ENCODE measurements at regions not wholly inside any gene's neighbourhood (a gene's known extent, or its start where the extent isn't known, plus 50 kb on each side); places are given as distances from the start of the nearest gene placed in this dataset.
"Not testable (repeated sequence)": the region's sequence is repeated elsewhere in the genome, so short reads cannot be mapped to it uniquely, and the experiment has no call there.

DNA sequence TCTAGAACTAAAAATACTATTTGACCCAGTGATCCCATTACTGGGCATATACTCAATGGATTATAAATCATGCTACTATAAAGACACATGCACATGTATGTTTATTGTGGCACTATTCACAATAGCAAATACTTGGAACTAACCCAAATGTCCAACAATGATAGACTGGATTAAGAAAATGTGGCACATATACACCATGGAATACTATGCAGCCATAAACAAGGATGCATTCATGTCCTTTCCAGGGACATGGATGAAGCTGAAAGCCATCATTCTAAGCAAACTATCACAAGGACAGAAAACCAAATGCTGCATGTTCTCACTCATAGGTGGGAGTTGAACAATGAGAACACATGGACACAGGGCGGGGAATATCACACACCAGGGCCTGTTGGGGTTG lies 1039.0 kb downstream of the NR2F1-AS1 start:
- H3K4me3 Mint-ChIP-seq; DNase-seq; H3K27me3 Mint-ChIP-seq; POLR2A ChIA-PET; H3K4me1 Mint-ChIP-seq; H3K27ac Mint-ChIP-seq; H3K9me3 Mint-ChIP-seq; H3K36me3 Mint-ChIP-seq (ENCODE audit: low read depth); CTCF ChIA-PET: not testable (repeated sequence)

DNA sequence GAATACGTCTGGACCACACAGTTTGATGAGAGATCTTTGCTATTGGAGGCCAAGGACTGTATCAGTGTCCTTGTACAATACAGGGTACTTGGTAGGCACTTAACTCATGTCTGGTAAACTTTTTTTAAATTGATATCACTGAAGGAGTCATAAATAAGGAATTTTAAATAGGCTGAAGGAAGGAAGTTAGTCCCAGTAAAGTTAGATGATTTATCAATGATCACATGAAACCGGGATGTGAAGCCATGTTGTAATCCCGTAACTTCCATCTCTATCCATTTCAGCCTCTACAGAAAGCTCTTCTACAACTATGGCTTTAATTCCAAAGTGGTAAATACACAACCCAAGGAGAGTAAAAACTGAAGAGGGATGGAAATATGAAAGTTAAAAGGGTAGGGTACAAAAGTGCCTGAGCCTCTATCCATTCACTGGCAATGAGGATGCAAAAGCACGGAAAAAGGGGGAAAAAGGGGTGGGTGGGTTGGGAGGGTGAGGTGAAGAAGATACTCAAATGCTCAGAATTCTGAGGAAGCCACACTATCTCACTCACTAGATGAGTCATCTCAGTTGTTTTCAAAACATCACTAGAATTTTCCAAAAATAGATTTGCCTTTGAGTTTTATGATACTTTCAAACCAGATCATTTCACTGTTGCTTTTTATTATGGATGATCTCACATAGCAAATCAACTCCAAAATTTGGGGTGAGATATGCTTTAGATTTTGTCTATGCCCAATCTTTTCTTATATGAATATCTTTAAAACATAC lies 1053.5 kb downstream of the NR2F1-AS1 start:
- no peak overlapping the region for H3K27ac Mint-ChIP-seq
- no peaks in the 10 kb centered on the region for H3K27me3 Mint-ChIP-seq
- ChIA-PET POLR2A (no interaction called here), CTCF (no interaction called here)
- H3K4me1 Mint-ChIP-seq, result no peaks in the 10 kb centered on the region
- H3K4me3 Mint-ChIP-seq, result no peak overlapping the region
- no peaks in the 10 kb centered on the region for H3K36me3 Mint-ChIP-seq (ENCODE audit: low read depth)
- DNase-seq, result no peak
- H3K9me3 Mint-ChIP-seq, result no peaks in the 10 kb centered on the region

DNA sequence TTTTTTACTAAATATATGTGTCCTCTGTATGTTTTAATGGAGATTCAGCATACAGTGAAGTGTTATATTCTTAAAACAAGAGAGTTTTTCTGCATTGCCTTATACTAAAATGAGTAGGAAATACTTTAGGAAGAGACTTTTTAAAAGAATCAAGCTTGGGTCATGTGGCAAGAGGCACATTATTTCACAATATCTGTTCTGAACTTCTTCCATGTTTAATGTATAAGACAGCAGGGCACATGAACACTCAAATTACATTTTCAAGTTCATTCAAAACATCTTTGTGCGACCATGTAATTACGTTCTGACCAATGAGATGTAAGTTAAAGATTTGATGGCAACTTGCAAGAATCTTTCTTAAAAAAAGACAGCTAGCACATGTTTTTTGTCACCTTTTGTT lies 1055.9 kb downstream of the NR2F1-AS1 start:
- POLR2A ChIA-PET, result no interaction called here
- peaks cover 2% of the 10 kb centered on the region for H3K9me3 Mint-ChIP-seq
- H3K27ac Mint-ChIP-seq, result no peak overlapping the region
- no peak overlapping the region for H3K4me3 Mint-ChIP-seq
- CTCF ChIA-PET, result interaction anchor here (0.6 kb wide), 1 partner anchor 401 kb away, joined by 4 read pairs; no protein-coding TSS in a partner anchor
- H3K4me1 Mint-ChIP-seq, result no peaks in the 10 kb centered on the region
- no peaks in the 10 kb centered on the region for H3K27me3 Mint-ChIP-seq
- DNase-seq, result no peak
- no peaks in the 10 kb centered on the region for H3K36me3 Mint-ChIP-seq (ENCODE audit: low read depth)

DNA sequence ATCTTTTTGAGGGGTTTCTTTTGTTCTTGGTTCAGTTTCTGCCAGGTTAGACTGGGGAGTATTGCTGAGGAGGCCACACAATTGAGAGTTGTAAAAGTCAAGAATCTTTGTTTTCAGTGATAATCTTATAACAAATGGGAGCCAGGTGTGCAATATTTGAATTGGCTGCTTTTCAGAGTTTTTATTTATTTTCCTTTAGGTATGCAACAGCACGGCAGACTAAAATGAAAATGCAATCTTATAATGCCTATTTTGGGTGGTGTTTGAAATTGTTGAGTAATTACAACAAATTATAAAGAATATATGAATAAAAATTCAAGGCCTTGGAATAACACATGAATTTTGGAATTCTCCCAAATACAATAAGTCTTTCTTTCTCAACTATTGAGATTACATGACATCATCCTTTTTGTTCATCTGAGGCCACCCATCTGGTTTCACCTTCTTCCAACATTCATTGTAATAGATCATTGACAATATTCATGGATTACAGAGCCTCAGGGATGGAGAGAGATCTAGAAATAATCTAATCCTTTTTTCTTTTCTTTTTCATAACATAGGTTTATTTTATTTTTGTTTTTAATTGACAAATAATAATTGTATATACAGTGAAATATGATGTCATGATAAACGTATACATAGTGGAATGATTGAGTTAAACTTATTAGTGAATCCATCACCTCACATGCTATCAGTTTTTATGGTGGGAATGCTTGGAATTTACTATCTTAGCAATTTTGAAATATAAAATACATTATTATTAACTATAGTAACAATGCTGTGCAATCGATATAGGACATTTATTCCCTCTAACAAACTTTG lies 1061.0 kb downstream of the NR2F1-AS1 start:
- no peak overlapping the region for H3K4me3 Mint-ChIP-seq
- no peaks in the 10 kb centered on the region for H3K4me1 Mint-ChIP-seq
- H3K27me3 Mint-ChIP-seq, result no peaks in the 10 kb centered on the region
- H3K27ac Mint-ChIP-seq, result no peak overlapping the region
- peaks cover 2% of the 10 kb centered on the region for H3K9me3 Mint-ChIP-seq
- DNase-seq, result no peak
- no peaks in the 10 kb centered on the region for H3K36me3 Mint-ChIP-seq (ENCODE audit: low read depth)
- CTCF ChIA-PET, result no interaction called here
- POLR2A ChIA-PET, result no interaction called here

DNA sequence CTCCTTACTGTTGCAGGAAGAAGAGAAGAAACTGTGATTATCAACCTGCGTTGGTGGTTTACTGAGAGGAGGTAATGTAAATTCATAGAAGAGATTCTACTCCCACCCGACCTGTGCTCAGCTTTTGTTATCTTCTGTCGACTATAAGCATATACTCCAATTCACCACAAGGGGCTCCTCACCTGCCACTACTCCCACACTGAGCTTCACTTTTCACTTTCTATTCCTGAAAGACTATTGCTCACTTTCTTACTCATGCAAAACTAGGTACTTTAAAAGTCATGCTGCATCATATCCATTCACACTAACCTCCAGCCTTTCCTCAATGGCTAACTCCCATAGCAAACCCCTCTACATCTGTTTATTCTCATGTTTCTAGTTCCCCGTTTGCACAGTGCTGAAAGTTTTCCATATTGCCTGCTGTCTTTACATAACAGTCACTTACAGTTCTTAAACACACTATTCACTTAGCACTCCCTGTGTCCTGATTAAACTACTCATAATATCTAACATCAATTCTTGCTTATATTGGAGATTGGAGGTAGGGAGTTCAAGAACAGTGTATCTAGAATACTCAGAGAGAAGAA lies 1062.6 kb downstream of the NR2F1-AS1 start:
- Mint-ChIP-seq H3K36me3 (ENCODE audit: low read depth) (no peaks in the 10 kb centered on the region), H3K27me3 (no peaks in the 10 kb centered on the region), H3K9me3 (peaks cover 2% of the 10 kb centered on the region), H3K4me3 (no peak overlapping the region), H3K4me1 (no peaks in the 10 kb centered on the region), H3K27ac (no peak overlapping the region)
- POLR2A ChIA-PET, result no interaction called here
- no peak for DNase-seq
- CTCF ChIA-PET, result no interaction called here

DNA sequence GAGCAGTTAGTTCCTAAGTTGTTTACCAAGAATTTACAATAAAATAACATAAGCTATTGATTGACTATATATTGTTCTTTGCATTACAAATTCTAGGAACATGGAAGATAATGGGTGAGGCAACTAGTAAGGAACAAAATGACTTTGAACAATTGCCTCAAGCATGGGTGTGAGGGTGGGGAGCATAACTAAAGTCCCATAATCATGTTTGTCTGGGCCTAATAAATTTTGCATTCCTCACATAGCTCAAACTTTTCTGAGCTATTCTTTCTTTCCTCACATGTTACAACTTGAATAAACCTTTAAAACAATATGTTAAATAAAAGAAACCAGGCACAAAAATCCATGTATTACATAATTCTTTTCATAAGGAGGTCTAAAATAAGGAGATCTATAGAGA lies 1066.1 kb downstream of the NR2F1-AS1 start:
- no peak for DNase-seq
- H3K4me3 Mint-ChIP-seq, result no peak overlapping the region
- no peaks in the 10 kb centered on the region for H3K27me3 Mint-ChIP-seq
- H3K4me1 Mint-ChIP-seq, result no peaks in the 10 kb centered on the region
- ChIA-PET POLR2A (no interaction called here), CTCF (no interaction called here)
- peaks cover 7% of the 10 kb centered on the region for H3K9me3 Mint-ChIP-seq
- no peak overlapping the region for H3K27ac Mint-ChIP-seq
- H3K36me3 Mint-ChIP-seq (ENCODE audit: low read depth), result no peaks in the 10 kb centered on the region

DNA sequence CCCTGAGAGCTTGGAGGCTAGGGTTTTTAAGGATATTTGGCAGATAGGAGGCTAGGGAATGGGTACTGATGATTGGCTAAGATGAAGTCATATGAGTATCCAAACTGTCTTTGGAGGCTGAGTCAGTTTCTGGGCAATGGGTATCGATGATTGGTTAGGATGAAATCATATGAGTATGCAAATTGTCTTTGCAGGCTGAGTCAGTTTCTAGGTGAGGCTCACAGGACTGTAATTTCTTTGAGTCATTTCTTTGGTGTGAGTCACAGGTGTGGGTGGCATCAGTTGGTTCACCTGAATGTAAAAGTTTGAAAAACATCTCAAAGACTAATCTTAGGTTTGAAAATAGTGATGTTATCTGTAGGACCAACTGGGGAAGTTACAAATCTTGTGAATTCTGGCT lies 1068.0 kb downstream of the NR2F1-AS1 start:
- Mint-ChIP-seq H3K4me3 (no peak overlapping the region), H3K27ac (no peak overlapping the region), H3K27me3 (no peaks in the 10 kb centered on the region), H3K4me1 (no peaks in the 10 kb centered on the region), H3K36me3 (ENCODE audit: low read depth) (no peaks in the 10 kb centered on the region), H3K9me3 (peaks cover 9% of the 10 kb centered on the region)
- POLR2A ChIA-PET, result interaction anchor here (0.6 kb wide), 1 partner anchor 58 kb away, joined by 3 read pairs; no protein-coding TSS in a partner anchor
- CTCF ChIA-PET, result no interaction called here
- no peak for DNase-seq

DNA sequence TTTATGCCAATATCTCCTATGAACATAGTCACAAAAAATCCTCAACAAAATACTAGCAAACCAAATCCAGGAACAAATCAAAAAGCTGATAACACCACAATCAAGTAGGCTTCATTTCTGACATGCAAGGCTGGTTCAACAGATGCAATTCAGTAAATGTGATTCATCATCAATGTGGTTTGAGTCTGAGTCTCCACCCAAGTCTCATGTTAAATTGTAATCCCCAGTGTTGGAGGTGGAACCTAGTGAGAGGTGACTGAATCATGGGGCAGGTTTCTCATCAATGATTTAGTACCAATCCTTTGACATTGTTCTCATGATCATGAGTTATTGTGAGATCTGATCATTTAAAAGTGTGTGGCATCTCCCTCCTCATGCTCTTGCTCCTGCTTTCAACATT lies 1072.7 kb downstream of the NR2F1-AS1 start:
- H3K9me3 Mint-ChIP-seq, result peaks cover 13% of the 10 kb centered on the region
- H3K4me1 Mint-ChIP-seq, result peaks cover 6% of the 10 kb centered on the region
- H3K36me3 Mint-ChIP-seq (ENCODE audit: low read depth), result no peaks in the 10 kb centered on the region
- CTCF ChIA-PET, result no interaction called here
- H3K27ac Mint-ChIP-seq, result no peak overlapping the region
- H3K4me3 Mint-ChIP-seq, result no peak overlapping the region
- H3K27me3 Mint-ChIP-seq, result no peaks in the 10 kb centered on the region
- no peak for DNase-seq
- POLR2A ChIA-PET, result no interaction called here

DNA sequence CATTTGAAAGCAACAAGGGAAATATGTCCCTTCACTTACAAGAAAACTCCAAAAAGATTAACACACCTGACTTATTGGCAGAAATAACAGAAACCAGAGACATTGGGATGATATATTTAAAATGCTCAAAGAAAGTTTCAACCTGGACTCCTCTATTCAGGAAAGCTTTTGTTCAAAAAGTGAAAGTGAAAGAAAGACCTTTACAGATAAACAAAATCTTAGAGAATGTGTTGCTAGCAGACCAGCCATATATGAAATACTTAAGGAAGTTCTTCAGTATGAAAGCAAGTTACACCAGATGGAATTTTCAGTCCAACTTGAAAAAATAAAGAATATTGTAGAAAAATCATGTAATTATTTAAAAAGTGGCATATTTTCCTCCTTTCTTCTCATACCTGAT lies 1075.1 kb downstream of the NR2F1-AS1 start:
- H3K4me3 Mint-ChIP-seq, result no peak overlapping the region
- POLR2A ChIA-PET, result no interaction called here
- CTCF ChIA-PET, result no interaction called here

DNA sequence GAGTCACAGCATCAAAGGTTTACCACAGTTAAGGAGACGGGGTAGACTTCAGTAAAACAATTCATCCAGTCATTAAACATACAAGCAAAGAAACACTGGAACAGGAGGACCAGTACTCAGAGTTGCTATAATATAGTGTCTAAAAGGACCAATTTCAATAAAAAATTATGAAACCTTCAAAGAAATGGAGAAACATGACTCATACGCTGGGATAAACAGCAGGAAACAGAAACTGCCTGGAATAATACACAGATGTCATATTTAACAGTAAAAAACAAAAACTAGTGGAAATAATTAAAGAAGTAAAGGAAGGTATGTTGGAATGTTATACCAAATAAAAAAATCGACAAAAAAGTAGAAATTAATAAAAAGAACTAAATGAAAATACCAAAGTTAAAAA lies 1075.9 kb downstream of the NR2F1-AS1 start:
- ChIA-PET CTCF (no interaction called here), POLR2A (no interaction called here)
- Mint-ChIP-seq H3K36me3 (ENCODE audit: low read depth) (no peaks in the 10 kb centered on the region), H3K27ac (peak overlapping the region; percentile 33), H3K27me3 (no peaks in the 10 kb centered on the region), H3K4me1 (peaks cover 6% of the 10 kb centered on the region), H3K4me3 (no peak overlapping the region), H3K9me3 (peaks cover 5% of the 10 kb centered on the region)
- DNase-seq, result no peak

More for the DNA sequence above, 1075.1 kb downstream of the NR2F1-AS1 start:
- Mint-ChIP-seq H3K27me3 (no peaks in the 10 kb centered on the region), H3K4me1 (peaks cover 6% of the 10 kb centered on the region), H3K9me3 (peaks cover 5% of the 10 kb centered on the region), H3K36me3 (ENCODE audit: low read depth) (no peaks in the 10 kb centered on the region), H3K27ac (peak overlapping the region; percentile 69)
- DNase-seq, result no peak

DNA sequence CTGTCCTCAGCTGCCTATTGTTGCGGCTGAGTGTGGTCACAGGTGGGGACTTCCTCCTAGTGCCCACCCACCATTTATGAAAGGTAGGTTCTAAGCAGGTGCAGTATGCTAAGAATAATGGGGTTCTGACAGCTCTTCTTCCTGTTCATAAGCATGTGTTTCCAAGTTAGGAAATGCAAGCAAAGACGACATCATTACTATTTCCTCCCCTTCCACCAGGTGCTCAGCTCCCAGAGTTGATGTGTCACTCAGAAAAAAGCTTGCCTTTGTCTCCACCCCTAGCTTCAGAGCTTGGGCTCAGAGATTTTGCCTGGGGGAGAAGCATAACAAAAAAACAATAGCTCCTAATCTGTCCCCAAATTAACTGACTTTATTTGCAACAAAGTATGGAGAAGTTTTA lies 1076.7 kb downstream of the NR2F1-AS1 start:
- peaks cover 6% of the 10 kb centered on the region for H3K4me1 Mint-ChIP-seq
- no peak for DNase-seq
- no peak overlapping the region for H3K27ac Mint-ChIP-seq
- CTCF ChIA-PET, result no interaction called here
- POLR2A ChIA-PET, result no interaction called here
- H3K27me3 Mint-ChIP-seq, result no peaks in the 10 kb centered on the region
- H3K36me3 Mint-ChIP-seq (ENCODE audit: low read depth), result no peaks in the 10 kb centered on the region
- H3K9me3 Mint-ChIP-seq, result peaks cover 5% of the 10 kb centered on the region
- no peak overlapping the region for H3K4me3 Mint-ChIP-seq

DNA sequence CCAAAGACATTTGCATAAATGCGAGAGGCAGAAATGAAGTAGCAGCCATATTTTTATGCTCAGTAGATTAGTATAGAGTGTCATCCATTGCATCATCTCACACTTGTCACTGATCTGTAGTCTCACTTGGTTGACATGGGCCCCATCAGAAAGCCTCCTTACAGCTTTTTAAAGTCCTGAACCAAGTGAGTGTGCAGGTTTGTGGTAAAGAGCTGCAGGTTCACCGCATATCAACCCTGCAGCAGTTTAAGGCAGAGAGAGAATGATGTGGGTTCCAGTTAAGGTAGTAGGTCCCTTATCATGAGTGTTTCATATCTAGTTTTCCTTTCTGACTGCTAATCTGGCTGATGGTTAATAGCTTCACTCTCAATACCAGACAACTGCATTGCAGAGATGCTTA lies 1080.3 kb downstream of the NR2F1-AS1 start:
- H3K4me3 Mint-ChIP-seq, result no peak overlapping the region
- H3K4me1 Mint-ChIP-seq, result peaks cover 3% of the 10 kb centered on the region
- no peak overlapping the region for H3K27ac Mint-ChIP-seq
- ChIA-PET CTCF (interaction anchor here (1.1 kb wide), 1 partner anchor 9 kb away, joined by 3 read pairs; no protein-coding TSS in a partner anchor), POLR2A (no interaction called here)
- H3K9me3 Mint-ChIP-seq, result no peaks in the 10 kb centered on the region
- no peaks in the 10 kb centered on the region for H3K36me3 Mint-ChIP-seq (ENCODE audit: low read depth)
- H3K27me3 Mint-ChIP-seq, result no peaks in the 10 kb centered on the region
- DNase-seq, result no peak

DNA sequence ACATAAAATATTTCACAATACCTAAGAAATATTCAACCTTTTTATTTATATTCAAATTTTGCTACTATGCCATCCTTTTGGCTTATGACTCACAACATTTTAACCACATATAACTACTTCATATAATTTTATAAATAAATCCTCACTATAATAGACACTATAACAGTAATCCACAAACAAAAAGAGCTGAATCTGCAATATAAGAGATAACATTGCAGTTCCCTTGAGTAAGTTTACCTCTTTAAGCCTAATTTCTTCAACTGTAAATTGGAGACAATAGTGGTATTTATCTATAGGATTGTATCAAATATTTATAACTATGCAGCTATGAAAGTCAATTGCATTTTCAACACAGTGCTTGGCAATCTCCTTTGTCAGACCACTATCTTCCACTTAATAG lies 1084.5 kb downstream of the NR2F1-AS1 start:
- no peaks in the 10 kb centered on the region for H3K4me1 Mint-ChIP-seq
- no peak overlapping the region for H3K4me3 Mint-ChIP-seq
- no peaks in the 10 kb centered on the region for H3K9me3 Mint-ChIP-seq
- DNase-seq, result no peak
- H3K27me3 Mint-ChIP-seq, result no peaks in the 10 kb centered on the region
- H3K36me3 Mint-ChIP-seq (ENCODE audit: low read depth), result no peaks in the 10 kb centered on the region
- no peak overlapping the region for H3K27ac Mint-ChIP-seq
- CTCF ChIA-PET, result no interaction called here
- POLR2A ChIA-PET, result no interaction called here

Measured in activated CD4-positive, alpha-beta T cell treated with anti-CD3 and anti-CD28 coated beads, Interleukin-2, amount 10 ng/mL, durations not matched to agents 7 days and 5 days (primary cell).